HG03280 (cell line): ENCODE measurements at regions not wholly inside any gene's neighbourhood (a gene's known extent, or its start where the extent isn't known, plus 50 kb on each side); places are given as distances from the start of the nearest gene placed in this dataset.

Experiments used
- ATAC-seq: cut with Tn5 transposase; IDR thresholded peaks from one replicate; pipeline ENCODE4 v1.9.1; 2021; ENCODE audit warnings: mild to moderate bottlenecking, moderate library complexity; ENCODE audit not compliant: unreplicated experiment

DNA sequence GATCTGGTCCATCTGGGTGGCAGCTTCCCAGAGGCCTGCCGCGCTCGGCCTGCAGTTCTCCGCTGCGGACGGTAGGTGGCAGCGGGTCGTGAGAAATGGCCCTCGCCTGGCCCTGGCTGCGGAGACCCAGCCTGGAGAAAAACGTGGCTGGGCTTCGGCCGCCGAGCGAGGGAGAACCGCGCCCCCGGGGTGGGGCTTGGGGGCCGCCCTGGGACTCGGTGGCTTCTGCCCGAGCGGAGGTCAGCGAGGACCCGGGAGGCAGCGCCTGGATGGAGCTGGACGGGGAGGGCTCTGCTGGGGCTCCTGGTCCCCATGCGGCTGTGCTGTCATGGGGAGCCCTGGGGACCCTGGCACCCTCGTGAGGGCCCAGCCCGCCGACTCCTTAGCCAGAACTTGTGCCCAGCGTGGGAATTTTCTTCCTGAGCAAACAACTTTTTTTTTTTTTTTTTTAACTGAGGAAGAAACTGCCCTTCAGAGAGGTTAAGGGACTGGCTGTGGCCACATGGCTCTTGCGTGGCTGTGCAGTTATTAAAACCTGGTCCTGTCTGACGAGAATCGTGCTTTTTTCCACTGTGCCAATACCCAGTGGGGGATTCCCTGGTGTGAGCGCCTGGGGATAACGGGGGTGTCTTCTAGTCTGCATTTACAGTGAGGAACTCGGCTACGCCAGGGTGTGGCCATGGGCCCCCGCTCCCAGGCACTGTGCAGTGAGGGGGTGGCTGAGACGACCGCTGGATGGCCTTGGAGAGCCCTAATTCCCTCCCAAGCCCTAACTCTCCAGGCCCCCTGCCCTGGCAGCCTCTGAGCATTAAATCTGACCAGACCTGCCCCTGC is 535.6 kb downstream of the INSC start:
- peak; percentile 95 for ATAC-seq

- ATAC-seq = no peak
These were observed 536.3 kb downstream of the INSC start for GRCh38 chr11:15651033-15651432.

GRCh38 chr11:15651816-15652215 is 537.1 kb downstream of the INSC start:
- no peak for ATAC-seq

DNA sequence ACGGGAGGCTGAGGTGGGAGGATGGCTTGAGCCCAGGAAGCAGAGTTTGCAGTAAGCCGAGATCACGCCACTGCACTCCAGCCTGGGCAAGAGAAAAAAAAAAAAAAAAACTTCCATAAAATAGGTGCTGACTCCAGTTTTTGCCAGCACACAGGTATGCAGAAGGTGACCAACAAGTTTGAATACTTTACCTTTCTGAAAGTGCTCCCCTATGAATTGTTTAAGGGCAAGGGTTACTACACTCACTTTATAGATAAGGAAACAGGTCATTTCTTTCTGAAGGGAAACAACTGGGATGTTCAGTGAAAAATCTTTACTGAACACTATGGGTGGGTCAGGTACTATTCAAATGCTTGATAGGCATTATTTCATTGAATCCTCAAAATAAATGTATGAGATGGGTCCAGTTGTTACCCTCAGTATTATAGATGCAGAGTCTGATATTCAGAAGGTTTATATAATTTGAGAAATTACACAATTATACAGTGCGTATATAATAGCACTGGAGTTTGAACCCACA is 538.5 kb downstream of the INSC start:
- no peak for ATAC-seq

GRCh38 chr11:15654451-15654850 is 539.7 kb downstream of the INSC start:
- no peak for ATAC-seq

DNA sequence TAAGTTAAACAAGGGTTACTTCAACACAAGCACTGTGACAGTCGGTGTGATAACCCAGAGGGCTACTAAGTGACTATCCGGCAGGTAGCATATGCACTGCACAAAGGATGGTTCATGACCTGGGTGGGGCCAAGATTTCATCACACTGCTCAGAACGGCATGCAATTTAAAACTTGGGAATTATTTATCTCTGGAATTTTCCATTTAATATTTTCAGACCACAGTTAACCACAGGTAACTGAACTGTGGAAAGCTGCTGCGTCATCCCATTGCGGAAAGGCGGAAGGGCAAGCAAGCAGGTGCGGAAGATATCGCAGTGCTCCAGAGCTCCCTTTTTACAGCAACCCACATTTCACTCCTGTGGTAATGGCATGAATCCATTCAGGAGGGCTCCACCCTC is 540.8 kb downstream of the INSC start:
- no peak for ATAC-seq

DNA sequence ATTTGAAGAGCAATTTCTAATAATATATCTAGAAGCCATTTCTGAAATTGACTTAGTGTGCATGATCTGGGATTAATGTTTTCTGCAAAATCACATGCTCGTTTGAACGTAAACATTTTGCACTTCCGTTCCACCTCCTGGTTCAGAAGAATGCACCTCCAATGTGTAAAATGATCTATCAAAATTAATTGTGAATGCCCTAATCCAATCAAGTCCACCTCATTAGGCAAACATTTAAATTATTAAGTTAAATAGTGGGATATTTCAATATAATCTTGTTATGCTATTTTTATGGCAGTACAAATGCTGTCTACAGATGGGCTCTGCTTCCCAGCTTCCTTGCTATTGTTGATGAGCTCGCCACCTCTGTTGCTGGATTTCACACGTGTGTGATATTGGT is 542.5 kb downstream of the INSC start:
- ATAC-seq = no peak

DNA sequence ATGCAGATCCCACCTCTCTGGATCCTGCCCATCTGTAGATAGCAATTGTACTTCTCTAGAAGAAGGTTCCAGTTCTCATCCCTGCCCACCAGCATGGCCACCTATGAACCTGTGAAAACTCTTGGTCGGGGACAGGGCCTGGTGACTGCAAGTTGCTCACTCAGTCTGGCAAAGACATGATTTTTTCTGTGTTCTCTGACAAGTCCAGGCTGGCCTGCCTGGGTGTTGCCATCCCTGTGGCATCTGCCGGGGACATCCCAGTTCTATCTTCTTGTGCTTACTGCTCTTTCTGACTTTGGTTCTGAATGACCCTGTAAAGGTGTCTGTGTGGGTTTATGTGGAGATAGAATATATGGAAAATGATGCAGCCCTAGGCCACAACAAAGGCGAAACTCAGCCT is 545.8 kb downstream of the INSC start:
- no peak for ATAC-seq

GRCh38 chr11:15662285-15662684 is 547.6 kb downstream of the INSC start:
- no peak for ATAC-seq

DNA sequence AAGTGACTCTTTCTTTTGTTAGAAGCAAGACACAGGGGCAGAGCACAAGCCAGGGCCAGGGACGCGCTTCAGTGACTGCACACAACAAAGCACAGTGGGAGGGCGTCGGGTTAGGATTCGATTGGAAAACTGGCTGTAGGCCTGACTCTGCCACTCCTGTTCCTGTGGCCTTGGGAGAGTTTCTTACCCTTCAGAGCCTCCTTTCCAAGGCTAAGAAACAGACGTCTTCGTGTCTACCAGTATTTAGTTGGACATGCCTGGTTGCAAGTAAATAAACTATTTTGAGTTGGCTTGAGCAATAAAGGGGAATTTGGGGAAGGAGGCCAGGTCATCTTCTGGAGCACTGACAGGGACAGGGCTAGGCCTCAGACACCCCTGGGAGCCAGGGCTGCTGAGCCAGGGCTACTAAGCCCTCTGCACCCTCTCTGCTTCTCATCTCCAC is 549.1 kb downstream of the INSC start:
- ATAC-seq = no peak

DNA sequence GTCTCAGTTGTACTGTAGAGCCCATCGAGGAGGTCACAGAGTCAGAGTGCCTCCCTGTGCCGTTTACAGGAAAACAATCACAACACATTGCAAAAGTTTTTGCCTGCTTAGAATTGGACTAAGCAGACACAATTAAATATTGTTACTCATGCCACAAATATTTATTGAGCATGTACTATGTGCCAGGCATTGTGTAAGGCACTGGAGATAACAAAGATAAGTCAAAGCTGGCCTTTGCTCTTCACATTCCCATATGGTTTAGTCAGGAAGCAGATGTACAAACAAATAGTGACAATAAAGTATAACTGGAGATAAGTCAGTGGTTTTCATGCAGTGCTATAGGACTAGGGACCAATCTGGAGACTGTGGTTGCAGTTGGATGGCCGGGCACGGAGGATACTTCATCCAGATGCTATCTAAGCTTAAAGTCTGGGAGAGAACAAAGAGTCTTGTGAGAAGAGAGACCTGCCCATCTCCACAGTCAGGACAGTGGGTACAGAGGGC is 550.7 kb downstream of the INSC start:
- no peak for ATAC-seq

DNA sequence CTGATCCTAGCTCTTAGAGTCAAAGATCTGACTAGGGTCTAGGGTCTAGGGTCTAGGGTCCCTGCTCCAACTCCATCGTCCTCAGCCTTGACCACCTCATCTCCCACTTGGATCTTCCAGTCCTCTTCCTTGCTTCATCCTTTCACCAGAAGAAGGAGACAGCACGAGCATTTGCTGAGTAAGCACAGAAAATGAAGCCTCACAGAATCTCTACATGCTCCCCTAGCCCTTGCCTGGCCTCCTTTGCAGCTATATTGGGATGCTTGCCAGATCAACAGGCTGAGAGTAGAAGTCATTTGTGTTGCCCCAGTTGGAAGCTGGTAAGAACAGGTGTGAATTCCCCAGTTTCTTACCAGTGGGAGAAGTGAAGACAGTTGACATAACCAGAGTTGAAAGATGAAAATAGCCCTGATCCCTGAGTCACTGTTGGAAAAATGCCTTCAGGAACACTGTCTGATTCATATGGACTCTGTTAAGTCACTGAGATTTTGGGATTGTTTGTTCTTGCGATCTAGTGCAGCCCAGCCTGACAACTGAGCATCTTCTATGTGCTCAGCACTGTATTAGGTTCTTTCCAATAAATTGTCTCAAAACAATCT is 552.5 kb downstream of the INSC start:
- no peak for ATAC-seq

- ATAC-seq = no peak
These were observed 554.0 kb downstream of the INSC start for GRCh38 chr11:15668718-15669117.

DNA sequence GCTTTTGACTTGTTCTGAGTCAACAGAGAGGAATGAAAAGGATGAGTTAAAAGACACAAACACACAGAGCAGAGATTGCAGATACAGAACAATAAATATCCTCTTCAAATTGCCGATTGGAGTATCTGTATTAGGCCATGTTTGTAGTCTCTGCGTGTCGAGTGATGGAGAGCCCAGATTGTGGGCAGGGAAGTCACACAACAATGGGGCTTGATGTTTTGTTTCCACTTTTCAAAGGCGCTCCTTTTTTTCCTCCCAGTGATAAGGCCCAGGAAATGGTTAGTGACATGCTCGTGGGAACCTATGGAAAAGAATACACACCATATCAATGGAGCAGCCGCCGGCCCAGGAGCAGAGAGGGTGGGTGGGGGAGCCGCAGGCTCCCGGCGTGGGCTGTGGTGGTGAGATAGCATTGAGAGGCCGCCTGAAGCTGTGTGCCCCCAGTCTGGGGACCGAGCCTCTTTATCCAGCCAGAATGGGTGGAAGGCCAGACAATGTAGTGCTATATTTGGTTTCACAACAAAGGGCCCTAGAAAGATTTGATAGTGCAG is 555.9 kb downstream of the INSC start:
- ATAC-seq = no peak

GRCh38 chr11:15671216-15671615 is 556.5 kb downstream of the INSC start:
- no peak for ATAC-seq

DNA sequence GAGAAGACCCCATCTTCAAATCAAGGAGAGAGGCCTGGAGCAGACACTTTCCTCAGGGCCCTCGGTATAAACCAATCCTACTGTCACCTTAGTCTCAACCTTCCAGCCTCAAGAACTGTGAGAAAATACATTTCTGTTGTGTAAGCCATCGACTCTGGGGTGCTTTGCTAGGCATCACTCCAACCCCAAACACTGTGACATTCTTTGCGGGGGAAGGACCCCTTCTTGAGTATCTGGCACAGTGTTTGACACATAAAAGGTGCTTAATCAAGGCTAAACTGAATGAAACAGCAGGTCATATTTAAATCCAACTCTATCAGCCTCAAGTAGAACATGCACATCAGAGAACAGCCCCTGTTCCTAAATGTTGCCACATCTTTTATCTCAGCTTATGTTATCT is 558.1 kb downstream of the INSC start:
- ATAC-seq = no peak

DNA sequence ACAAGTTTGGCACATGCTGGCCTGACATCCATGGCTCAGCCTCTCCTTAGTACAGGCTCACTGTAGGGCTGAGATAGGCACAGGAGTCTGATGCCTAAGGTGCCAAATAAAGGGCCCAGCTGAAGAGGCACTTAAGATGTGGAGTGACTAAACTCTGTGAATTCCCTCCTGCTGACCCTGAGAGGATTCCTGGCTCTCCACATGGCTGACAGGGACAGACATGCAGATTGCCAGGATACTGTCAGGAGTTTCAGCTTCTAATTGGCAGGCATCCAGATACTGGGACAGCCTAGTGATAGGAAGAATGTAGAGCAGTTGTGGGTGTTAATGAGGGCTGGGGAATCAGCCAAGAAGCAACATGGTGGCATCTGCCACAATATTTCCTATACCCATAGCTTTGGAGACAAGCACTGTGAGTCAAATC is 558.7 kb downstream of the INSC start:
- ATAC-seq = no peak

GRCh38 chr11:15674756-15675155 is 560.0 kb downstream of the INSC start:
- no peak for ATAC-seq

GRCh38 chr11:15675683-15676082 is 561.0 kb downstream of the INSC start:
- ATAC-seq = no peak

GRCh38 chr11:15677181-15677580 is 562.5 kb downstream of the INSC start:
- ATAC-seq = no peak

DNA sequence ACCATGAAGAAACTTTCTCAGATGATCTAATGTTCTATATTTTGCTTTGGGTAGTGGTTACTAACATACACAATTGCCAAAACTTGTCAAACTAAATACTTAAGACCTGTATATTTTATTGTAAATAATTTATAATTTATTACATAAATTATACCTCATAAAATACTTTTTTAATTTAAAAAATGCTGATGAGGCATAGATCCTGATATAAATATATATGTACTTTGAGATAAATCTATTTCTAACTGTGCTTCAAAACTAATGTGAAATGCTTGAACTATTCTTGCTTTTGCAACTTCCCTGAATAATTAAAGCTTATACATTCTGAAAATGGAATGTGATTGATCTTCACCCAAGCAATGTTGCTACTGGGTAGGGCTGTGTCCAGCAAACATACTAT is 568.8 kb downstream of the INSC start:
- ATAC-seq = no peak

GRCh38 chr11:15685306-15685705 is 570.6 kb downstream of the INSC start:
- no peak for ATAC-seq
